NCI-H146 treated with DMSO at 0.1 percent for 48 hours (cell line): ENCODE measurements at regions not wholly inside any gene's neighbourhood (a gene's known extent, or its start where the extent isn't known, plus 50 kb on each side); places are given as distances from the start of the nearest gene placed in this dataset.
A peak's percentile ranks its signal among the peaks of the same experiment; 100 is the strongest.
"Not testable (repeated sequence)": the region's sequence is repeated elsewhere in the genome, so short reads cannot be mapped to it uniquely, and the experiment has no call there.

ENCODE experiments used
- DNase-seq: peaks from one replicate; lab custom pipeline; 2025; ENCODE audit not compliant: unreplicated experiment; lab: John Stamatoyannopoulos, UW

DNA sequence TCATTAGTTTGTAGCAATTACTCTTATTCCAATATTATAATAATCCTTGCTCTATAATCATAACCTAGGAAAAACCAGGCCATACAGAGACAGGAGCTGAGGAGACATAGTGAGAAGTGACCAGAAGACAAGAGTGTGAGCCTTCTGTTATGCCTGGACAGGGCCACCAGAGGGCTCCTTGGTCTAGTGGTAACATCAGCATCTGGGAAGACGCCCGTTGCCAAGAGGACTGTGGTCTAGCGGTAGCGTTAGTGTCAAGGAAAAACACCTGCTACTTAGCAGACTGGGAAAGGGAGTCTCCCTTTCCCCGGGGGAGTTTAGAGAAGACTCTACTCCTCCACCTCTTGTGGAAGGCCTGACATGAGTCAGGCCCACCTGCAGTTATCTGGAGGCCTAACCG is 97.0 kb downstream of the F11 start:
- DNase-seq = not testable (repeated sequence)

DNA sequence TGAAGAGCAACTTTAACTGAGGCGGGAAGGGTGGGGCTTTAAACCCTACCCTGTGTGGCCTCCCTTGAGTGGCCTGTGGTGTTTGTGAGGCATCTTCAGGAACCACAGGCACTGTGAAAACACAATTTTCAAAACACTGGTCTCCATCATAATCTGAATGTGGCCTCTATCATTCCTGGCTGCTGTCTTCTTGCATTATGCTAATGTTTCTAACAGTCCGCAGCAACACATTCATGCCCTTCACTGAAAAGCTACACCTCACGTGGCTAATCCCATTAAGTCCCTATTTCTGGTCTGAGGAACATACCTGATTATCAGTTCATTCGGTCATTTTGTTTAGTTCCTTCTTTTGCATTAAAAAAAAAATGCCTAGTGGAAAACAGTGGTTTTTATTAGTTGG is 94.6 kb downstream of the F11 start:
- DNase-seq = no peak

DNA sequence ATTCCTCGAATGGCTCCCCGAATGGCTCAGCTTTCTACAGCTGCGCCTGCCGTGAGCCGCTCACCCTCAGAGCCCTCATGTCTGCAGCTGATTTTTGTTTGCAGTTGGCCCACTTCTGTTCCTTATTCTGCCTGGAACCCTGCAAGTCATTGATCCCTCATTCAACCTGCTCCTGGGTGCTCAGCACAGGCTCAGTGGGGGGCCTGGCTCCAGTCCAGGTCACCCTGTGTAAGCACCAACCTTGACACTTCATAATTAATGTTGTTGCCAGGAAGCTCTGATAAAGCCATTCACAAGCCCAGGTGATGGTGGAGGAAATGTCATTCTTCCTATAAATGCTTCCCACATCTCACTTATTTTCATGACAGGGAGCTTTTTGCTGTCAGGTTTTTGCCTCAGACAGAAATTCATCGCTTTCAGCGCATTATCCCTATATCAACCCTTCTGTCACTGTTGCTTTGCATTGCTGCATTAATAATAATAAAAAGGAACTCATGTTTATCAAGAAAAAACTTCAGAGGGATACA is 85.7 kb downstream of the F11 start:
- peak; percentile 28 for DNase-seq

DNA sequence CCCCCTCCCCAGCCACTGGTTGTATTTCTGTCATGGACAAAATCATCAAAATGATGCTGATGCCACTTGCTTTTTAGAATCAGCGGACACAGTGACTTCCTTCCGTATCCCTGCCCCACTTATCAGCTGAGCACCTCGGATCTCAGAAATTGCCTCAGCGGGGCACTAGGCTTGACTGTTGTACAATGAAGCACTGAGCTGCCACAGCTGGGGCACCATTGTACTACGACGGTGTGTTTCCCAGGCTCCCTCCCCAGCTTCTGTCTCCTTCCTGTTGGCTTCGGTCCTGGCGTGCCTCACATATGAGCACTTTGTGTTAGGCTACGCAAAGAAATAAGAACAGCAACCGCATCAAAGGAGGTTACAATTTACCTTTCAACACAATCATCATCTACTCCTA is 82.4 kb downstream of the F11 start:
- no peak for DNase-seq

DNA sequence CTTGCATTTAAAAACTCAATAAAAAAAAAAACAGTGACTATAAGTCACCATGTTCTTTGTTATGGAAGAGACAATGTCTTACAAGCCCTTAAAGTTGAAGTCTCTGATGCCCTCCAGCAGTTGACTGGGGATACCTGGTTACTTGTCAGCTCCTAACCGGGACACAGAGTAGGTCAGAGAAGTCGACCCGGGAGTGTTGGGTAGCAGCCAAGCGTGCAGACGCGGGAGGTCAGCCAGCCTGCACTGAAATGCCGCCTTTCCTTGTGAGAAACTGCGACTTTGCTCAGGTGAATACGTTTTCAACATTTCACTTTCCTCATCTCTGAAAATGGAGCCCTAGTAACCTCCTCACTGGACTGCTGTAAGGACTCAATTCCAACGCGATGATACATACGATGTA is 81.8 kb downstream of the F11 start:
- DNase-seq = no peak

DNA sequence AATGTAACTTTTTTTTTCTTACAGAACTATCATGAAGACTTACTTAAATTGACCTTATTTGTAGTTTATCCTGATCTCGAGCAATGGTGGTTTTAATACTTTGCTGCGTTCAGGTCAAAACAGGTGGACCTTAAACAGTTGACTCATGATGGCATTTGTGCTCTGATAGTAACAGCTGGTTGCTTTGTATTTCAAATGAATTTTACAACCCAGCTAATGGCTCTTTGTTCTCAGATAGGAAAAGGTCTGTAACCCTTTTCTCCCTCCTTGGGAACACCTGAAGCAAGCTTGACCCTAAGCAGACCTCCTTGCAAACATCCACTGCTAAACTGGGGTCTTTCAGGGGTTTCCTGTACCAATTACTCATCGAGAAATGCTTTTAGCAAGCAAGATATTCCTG is 79.2 kb downstream of the F11 start:
- no peak for DNase-seq

DNA sequence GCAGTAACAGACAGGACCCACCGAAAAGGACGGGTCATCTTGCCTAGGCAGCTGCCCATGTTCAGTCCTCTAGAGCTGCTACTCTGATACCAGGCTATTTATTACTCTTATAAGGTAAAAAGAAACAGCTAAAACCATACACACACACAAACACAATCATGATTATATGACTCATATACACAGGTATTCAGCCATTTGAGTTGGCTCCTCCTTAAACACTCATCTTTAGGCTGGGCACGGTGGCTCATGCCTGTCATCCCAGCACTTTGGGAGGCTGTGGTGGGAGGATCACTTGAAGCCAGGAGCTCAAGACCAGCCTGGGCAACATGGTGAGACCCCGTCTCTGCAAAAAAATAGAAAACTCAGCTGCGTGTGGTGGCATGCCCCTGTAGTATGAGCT is 76.6 kb downstream of the F11 start:
- DNase-seq = no peak

DNA sequence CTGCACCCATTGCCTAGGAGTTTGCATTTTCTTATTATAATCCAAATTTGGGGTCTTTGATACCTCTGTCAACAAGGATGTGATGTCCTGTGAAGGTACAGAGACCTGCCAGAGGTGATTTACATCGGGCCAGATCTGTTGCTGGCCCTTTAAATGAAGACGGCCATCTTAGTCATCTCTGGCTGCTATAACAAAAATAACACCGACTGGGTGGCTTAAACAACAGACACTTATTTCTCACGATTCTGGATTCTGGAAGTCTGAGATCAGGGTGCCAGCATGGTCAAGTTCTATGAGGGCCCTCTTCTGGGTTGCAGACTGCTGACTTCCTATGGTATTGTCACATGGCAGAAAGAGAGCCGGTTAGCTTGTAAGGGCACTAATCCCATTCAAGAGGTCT is 75.7 kb downstream of the F11 start:
- DNase-seq = no peak
